ENCODE measurements at regions not wholly inside any gene's neighbourhood (a gene's known extent, or its start where the extent isn't known, plus 50 kb on each side); places are given as distances from the start of the nearest gene placed in this dataset.

GRCh38 chr1:163897412-163898155 is 575.8 kb downstream of the NUF2 start:
- Histone ChIP-seq H3K4me3 (no peak overlapping the region), H3K79me2 (ENCODE audit: control insufficient read depth, insufficient read depth, low read length) (no peaks in the 10 kb centered on the region), H3K27ac (ENCODE audit: control insufficient read depth, insufficient read depth) (no peak overlapping the region), H4K20me1 (ENCODE audit: control insufficient read depth, insufficient read depth) (no peaks in the 10 kb centered on the region), H3K4me2 (ENCODE audit: control insufficient read depth, insufficient read depth) (no peak overlapping the region), H3K9ac (ENCODE audit: control insufficient read depth, insufficient read depth, low read length) (no peak overlapping the region), H3K4me1 (ENCODE audit: control insufficient read depth, insufficient read depth, low read length) (no peaks in the 10 kb centered on the region), H3K36me3 (ENCODE audit: control insufficient read depth in 2 of 2, insufficient read depth in 2 of 2, low read length in 1 of 2) (no peaks in the 10 kb centered on the region), H3K9me3 (replicated peaks; ENCODE audit: control insufficient read depth, insufficient read depth, low read length) (no peaks in the 10 kb centered on the region), H2AFZ (ENCODE audit: control insufficient read depth, low read depth, low read length) (no peak overlapping the region), H3K27me3 (replicated peaks in 1 of 2; ENCODE audit: control insufficient read depth in 2 of 2, insufficient read depth in 2 of 2, low read length in 1 of 2) (no peaks in the 10 kb centered on the region)
- no TSS peak for BruUV-seq (replicated peaks)
- no peak for ATAC-seq
- TF ChIP-seq ZBTB33 (IDR thresholded peaks at IDR 0.05), result no peak
- 63% methylated on average over 5 of the region's 5 CpGs for WGBS (ENCODE audit: insufficient coverage, insufficient replicate concordance, low lambda C conversion rate, missing lambda C conversion rate)
- ChIA-PET CTCF (interaction anchor here (1.2 kb wide), 1 partner anchor 10 kb away, joined by 4 read pairs; no protein-coding TSS in a partner anchor), POLR2A (no interaction called here), SMC1A (ENCODE audit: uncharacterized antibody, unreplicated experiment) (no interaction called here), RAD21 (ENCODE audit: unreplicated experiment) (no interaction called here)
- FAIRE-seq, result no peak
- DNase-seq (ENCODE audit: low read depth, low spot score), result no peak
- intact Hi-C loops (cut with micrococcal nuclease; ENCODE audit: unreplicated experiment) (no loop called here), in situ Hi-C loops (cut with MboI) (no loop called here)

- ATAC-seq (no peak), FAIRE-seq (no peak), DNase-seq (ENCODE audit: low read depth, low spot score) (no peak)
- no peaks in the 10 kb centered on the region for H3K36me3 ChIP-seq (ENCODE audit: control insufficient read depth in 2 of 2, insufficient read depth in 2 of 2, low read length in 1 of 2)
- in situ Hi-C loops (cut with MboI), result no loop called here
- SMC1A ChIA-PET (ENCODE audit: uncharacterized antibody, unreplicated experiment), result no interaction called here
- H3K27ac ChIP-seq (ENCODE audit: control insufficient read depth, insufficient read depth), result no peak overlapping the region
- intact Hi-C loops (cut with micrococcal nuclease; ENCODE audit: unreplicated experiment), result no loop called here
- no peak overlapping the region for H3K9ac ChIP-seq (ENCODE audit: control insufficient read depth, insufficient read depth, low read length)
- POLR2A ChIA-PET, result no interaction called here
- H3K4me2 ChIP-seq (ENCODE audit: control insufficient read depth, insufficient read depth), result no peak overlapping the region
- no TSS peak for BruUV-seq (replicated peaks)
- no peak overlapping the region for H2AFZ ChIP-seq (ENCODE audit: control insufficient read depth, low read depth, low read length)
- RAD21 ChIA-PET (ENCODE audit: unreplicated experiment), result no interaction called here
- no peaks in the 10 kb centered on the region for H3K27me3 ChIP-seq (replicated peaks in 1 of 2; ENCODE audit: control insufficient read depth in 2 of 2, insufficient read depth in 2 of 2, low read length in 1 of 2)
- TF ChIP-seq HCFC1 (IDR thresholded peaks at IDR 0.05; ENCODE audit: low read length), result no peak
- no peak for TF ChIP-seq NR2C2 (IDR thresholded peaks at IDR 0.05; ENCODE audit: borderline replicate concordance, control insufficient read depth, insufficient read length, low read depth)
- TF ChIP-seq RELA (IDR thresholded peaks at IDR 0.05; ENCODE audit: borderline replicate concordance, partially characterized antibody), result no peak
- TF ChIP-seq SREBF1 (IDR thresholded peaks at IDR 0.05; ENCODE audit: low read length), result no peak
- no peak for TF ChIP-seq CEBPB (IDR thresholded peaks at IDR 0.05; ENCODE audit: borderline replicate concordance in 1 of 2, low read depth in 2 of 2, low read length in 2 of 2)
- no peak for TF ChIP-seq CTCF (IDR thresholded peaks at IDR 0.05 in 2 of 3, conservative IDR thresholded peaks at IDR 0.05 in 1 of 3; ENCODE audit: control insufficient read depth in 2 of 3, extremely low read depth in 1 of 3, insufficient read depth in 1 of 3, low read depth in 3 of 3, low read length in 3 of 3)
- TF ChIP-seq BCL11A (IDR thresholded peaks at IDR 0.05; ENCODE audit: low read depth, low read length), result no peak
- no peak for TF ChIP-seq SUZ12 (IDR thresholded peaks at IDR 0.05; ENCODE audit: unreplicated experiment)
- TF ChIP-seq TCF12 (IDR thresholded peaks at IDR 0.05; ENCODE audit: low read depth, low read length), result no peak
- H3K4me3 ChIP-seq, result no peak overlapping the region
- H3K79me2 ChIP-seq (ENCODE audit: control insufficient read depth, insufficient read depth, low read length), result no peaks in the 10 kb centered on the region
- no peaks in the 10 kb centered on the region for H3K9me3 ChIP-seq (replicated peaks; ENCODE audit: control insufficient read depth, insufficient read depth, low read length)
- H3K4me1 ChIP-seq (ENCODE audit: control insufficient read depth, insufficient read depth, low read length), result no peaks in the 10 kb centered on the region
- CTCF ChIA-PET, result no interaction called here
- H4K20me1 ChIP-seq (ENCODE audit: control insufficient read depth, insufficient read depth), result no peaks in the 10 kb centered on the region
Observed at GRCh38 chr1:163906283-163906682, 584.5 kb downstream of the NUF2 start.
